Heart right ventricle (tissue), 16 donors: ENCODE measurements at regions not wholly inside any gene's neighbourhood (a gene's known extent, or its start where the extent isn't known, plus 50 kb on each side); places are given as distances from the start of the nearest gene placed in this dataset.

ENCODE experiments used
- ATAC-seq, 8 donors: fragments of 200-7000 bp; cut with Tn5 transposase; one replicate each; pipeline ENCODE4 v1.9.1; 2020; ENCODE audit warnings: mild to moderate bottlenecking in 8 of 8, moderate library complexity in 8 of 8, moderate number of reproducible peaks in 1 of 8
- DNase-seq, 2 donors: peaks; one replicate each; pipeline ENCODE4 v3.0.0-alpha.2; 2020
- H3K27ac ChIP-seq, 10 donors: fragments of 200-600 bp; sonication (generic) in 2 of 10; one replicate each; pipeline versions ENCODE4 v1.5.0 to v1.8.0; 2020 to 2022; ENCODE audit warnings: mild to moderate bottlenecking in 3 of 10
- H3K27me3 ChIP-seq, 7 donors: fragments of 200-600 bp; one replicate each; pipeline ENCODE4 v1.8.0; 2021 to 2022; ENCODE audit warnings: mild to moderate bottlenecking in 2 of 7
- H3K36me3 ChIP-seq, 9 donors: fragments of 200-600 bp; sonication (generic) in 1 of 9; one replicate each; pipeline versions ENCODE4 v1.5.0 to v1.8.0; 2020 to 2022; ENCODE audit warnings: mild to moderate bottlenecking in 2 of 9
- H3K4me1 ChIP-seq, 9 donors: fragments of 200-600 bp; sonication (generic) in 1 of 9; one replicate each; pipeline versions ENCODE4 v1.5.0 to v1.8.0; 2020 to 2022; ENCODE audit warnings: mild to moderate bottlenecking in 4 of 9
- H3K4me3 ChIP-seq, 10 donors: fragments of 200-600 bp; sonication (generic) in 2 of 10; one replicate each; pipeline versions ENCODE4 v1.5.0 to v1.8.0; 2020 to 2022; ENCODE audit warnings: mild to moderate bottlenecking in 7 of 10, moderate library complexity in 2 of 10
- H3K9me3 ChIP-seq, 11 donors: fragments of 200-600 bp in 10 of 11; sonication (generic) in 2 of 11; one replicate each; pipeline versions ENCODE4 v1.5.0 to v1.8.0; 2013 to 2022; ENCODE audit warnings: mild to moderate bottlenecking in 2 of 11, control low read depth in 1 of 11, moderate library complexity in 1 of 11
- WGBS, 2 donors: extraction: QIAGEN DNeasy Blood & Tissue Kit; methylation state at CpG; one replicate each; pipeline ENCODE4 v1.1.7; 2013; ENCODE audit warnings: inconsistent platforms in 1 of 2; 5-methylcytosine and 5-hydroxymethylcytosine counted together
- intact Hi-C, 10 donors: fragments of 100-400 bp; cut with DNase I; formaldehyde crosslinking; loops; one replicate each; pipeline versions ENCODE4 v1.11.1 to v1.14.2; 2022
- TF ChIP-seq, protein P1 (sequence below), 9 donors: fragments of 200-600 bp; sonication (generic) in 2 of 9; IDR thresholded peaks; one replicate each; pipeline versions ENCODE4 v1.5.0 to v1.8.0; 2021 to 2022; ENCODE audit warnings: antibody characterized with exemption in 9 of 9, mild to moderate bottlenecking in 5 of 9, moderate library complexity in 1 of 9
- donor health status: Arrhythmogenic right ventricular cardiomyopathy.
- donor health status: ischemic (EF 13 %, LVEDD 7.1; RV severe dilation, severe dysfunction).
- donor health status: healthy with polysubstance abuse.
- donor health status: DM: no; HTN: yes; CAD: no.
- donor health status: DM: no; HTN: no; CAD: no.
- donor health status: ischemic (EF 25% LVEDD 6.9; RV normal size, moderate dysfunction).
- donor health status: ischemic (EF 25% LVEDD 5.7; RV mildly dilated, moderate dysfunction).
- donor health status: healthy.
- donor health status: DM: yes; HTN: yes; CAD: no.
- donor health status: Ischemic cardiomyopathy.
- donor health status: ischemic (EF 35%, LVEDD 5.7; RV mildly dilated, moderate dysfunction).
- donor health status: nonischemic (EF 11% LVEDD 7.7; RV severe dilation, severe dysfunction).
- donor health status: DM: yes; HTN: yes; CAD: no.
- donor health status: PGD.
- donor health status: ischemic (EF 29% LVEDD 5.4; RV normal size, mild dysfunction).
- donor health status: nonischemic (EF 23%, LVEDD 6.1; RV moderate dilation, normal function).

DNA sequence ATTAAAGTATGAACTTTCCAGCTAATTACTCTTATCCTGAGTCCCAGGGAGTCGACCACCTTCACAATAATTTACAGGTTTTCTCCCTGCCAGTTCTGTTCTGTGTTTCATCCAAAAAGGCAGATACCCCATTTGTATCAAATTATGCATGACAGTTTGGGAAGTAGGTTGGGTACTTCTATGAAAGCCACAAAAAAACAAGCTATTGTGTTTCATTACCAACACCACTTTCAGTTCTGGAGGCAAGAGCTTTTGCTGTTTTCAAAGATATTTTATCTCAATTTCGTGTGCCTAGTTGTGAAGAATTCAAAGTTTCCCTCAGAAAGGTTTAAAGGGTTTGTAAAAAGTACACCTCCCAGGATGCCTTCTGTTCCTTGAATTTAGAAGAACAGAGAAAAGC, 557.4 kb downstream of the FLRT2 start:
- no peaks in the 10 kb centered on the region for H3K36me3 ChIP-seq
- TF ChIP-seq, protein P1, sequence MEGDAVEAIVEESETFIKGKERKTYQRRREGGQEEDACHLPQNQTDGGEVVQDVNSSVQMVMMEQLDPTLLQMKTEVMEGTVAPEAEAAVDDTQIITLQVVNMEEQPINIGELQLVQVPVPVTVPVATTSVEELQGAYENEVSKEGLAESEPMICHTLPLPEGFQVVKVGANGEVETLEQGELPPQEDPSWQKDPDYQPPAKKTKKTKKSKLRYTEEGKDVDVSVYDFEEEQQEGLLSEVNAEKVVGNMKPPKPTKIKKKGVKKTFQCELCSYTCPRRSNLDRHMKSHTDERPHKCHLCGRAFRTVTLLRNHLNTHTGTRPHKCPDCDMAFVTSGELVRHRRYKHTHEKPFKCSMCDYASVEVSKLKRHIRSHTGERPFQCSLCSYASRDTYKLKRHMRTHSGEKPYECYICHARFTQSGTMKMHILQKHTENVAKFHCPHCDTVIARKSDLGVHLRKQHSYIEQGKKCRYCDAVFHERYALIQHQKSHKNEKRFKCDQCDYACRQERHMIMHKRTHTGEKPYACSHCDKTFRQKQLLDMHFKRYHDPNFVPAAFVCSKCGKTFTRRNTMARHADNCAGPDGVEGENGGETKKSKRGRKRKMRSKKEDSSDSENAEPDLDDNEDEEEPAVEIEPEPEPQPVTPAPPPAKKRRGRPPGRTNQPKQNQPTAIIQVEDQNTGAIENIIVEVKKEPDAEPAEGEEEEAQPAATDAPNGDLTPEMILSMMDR (IDR thresholded peaks at IDR 0.05) = no peak
- 40 to 46% methylated on average over 2 of the region's 2 CpGs for WGBS, 2 donors
- ATAC-seq = no peak
- no peak overlapping the region for H3K4me3 ChIP-seq
- H3K9me3 ChIP-seq = peaks cover 0 to 6% (median 0%) of the 10 kb centered on the region in 11 donors
- intact Hi-C loops = no loop called here
- no peak for DNase-seq
- no peak overlapping the region for H3K27ac ChIP-seq
- H3K27me3 ChIP-seq = no peaks in the 10 kb centered on the region
- no peaks in the 10 kb centered on the region for H3K4me1 ChIP-seq

- Histone ChIP-seq H3K27me3 (no peaks in the 10 kb centered on the region), H3K4me3 (no peak overlapping the region), H3K4me1 (no peaks in the 10 kb centered on the region), H3K9me3 (peaks cover 0 to 6% (median 0%) of the 10 kb centered on the region in 11 donors), H3K36me3 (no peaks in the 10 kb centered on the region), H3K27ac (no peak overlapping the region)
- 69 to 96% methylated on average over 1 of the region's 1 CpG for WGBS, 2 donors
- DNase-seq (no peak), ATAC-seq (no peak)
- intact Hi-C loops = no loop called here
- TF ChIP-seq, protein P1 (IDR thresholded peaks at IDR 0.05) = no peak
These were observed 557.0 kb downstream of the FLRT2 start for GRCh38 chr14:86086962-86087361.

- Histone ChIP-seq H3K4me3 (no peak overlapping the region), H3K27ac (no peak overlapping the region), H3K36me3 (no peaks in the 10 kb centered on the region), H3K9me3 (no peaks in the 10 kb centered on the region), H3K4me1 (no peaks in the 10 kb centered on the region), H3K27me3 (no peaks in the 10 kb centered on the region)
- DNase-seq (no peak), ATAC-seq (no peak)
- WGBS, 2 donors = 65 to 68% methylated on average over 1 of the region's 1 CpG
- intact Hi-C loops = no loop called here
- TF ChIP-seq, protein P1 (IDR thresholded peaks at IDR 0.05) = no peak
These were observed 554.2 kb downstream of the FLRT2 start for GRCh38 chr14:86084097-86084496.

DNA sequence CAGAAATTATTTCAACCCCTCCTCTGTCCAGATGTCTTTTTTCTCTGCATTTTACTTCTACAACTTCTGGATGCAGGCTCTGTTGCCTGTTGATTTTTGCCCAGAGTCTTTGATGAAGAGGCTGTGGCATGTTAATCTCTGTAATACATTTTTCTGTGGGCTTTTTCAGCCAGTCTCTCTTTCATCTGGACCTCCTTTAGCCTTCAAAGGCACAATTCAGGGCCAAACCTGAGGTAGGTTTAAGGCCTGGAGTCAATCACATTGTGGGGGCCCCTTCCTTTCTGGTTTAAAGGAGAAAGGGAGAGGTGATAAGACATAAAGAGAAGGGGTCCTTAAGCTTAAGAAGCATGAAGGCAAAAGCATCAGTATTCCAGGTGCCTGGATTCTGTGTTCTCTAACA, 553.7 kb downstream of the FLRT2 start:
- Histone ChIP-seq H3K27ac (no peak overlapping the region), H3K4me1 (no peaks in the 10 kb centered on the region), H3K9me3 (no peaks in the 10 kb centered on the region), H3K27me3 (no peaks in the 10 kb centered on the region), H3K4me3 (no peak overlapping the region), H3K36me3 (no peaks in the 10 kb centered on the region)
- ATAC-seq (no peak), DNase-seq (no peak)
- intact Hi-C loops = no loop called here
- TF ChIP-seq, protein P1 (IDR thresholded peaks at IDR 0.05) = no peak
